ENCODE measurements at regions not wholly inside any gene's neighbourhood (a gene's known extent, or its start where the extent isn't known, plus 50 kb on each side); places are given as distances from the start of the nearest gene placed in this dataset.

DNA sequence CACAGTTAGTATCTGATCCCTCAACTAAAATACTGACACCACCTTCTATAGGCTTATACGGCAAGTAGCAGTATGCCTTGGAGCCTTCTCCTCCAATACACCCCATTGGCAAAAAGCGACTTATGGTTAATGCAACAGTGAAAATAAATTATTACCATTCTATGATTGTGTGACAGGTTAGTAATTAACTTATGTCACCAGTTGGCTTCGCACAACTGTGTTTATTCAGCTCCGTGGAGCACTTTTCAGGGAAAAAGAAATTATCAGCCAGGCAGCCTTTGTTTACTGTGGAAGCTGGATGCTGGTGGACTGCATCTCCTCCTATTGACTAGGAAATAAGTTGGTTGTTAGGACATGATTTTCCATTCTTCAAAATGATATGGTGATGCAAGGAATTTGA is 833.8 kb upstream of the RBFOX1 start:
- no peak overlapping the region for H3K27ac ChIP-seq (ENCODE audit: extremely low read depth, low read depth, low read length)
- H3K4me3 ChIP-seq (ENCODE audit: low read depth, low read length): no peak overlapping the region
- ChIA-PET CTCF (no interaction called here), POLR2A (no interaction called here)
- TF ChIP-seq GLI2 (tag by site-specific recombination; IDR thresholded peaks at IDR 0.05; ENCODE audit: borderline replicate concordance, low read depth): no peak
- TF ChIP-seq, protein P1, sequence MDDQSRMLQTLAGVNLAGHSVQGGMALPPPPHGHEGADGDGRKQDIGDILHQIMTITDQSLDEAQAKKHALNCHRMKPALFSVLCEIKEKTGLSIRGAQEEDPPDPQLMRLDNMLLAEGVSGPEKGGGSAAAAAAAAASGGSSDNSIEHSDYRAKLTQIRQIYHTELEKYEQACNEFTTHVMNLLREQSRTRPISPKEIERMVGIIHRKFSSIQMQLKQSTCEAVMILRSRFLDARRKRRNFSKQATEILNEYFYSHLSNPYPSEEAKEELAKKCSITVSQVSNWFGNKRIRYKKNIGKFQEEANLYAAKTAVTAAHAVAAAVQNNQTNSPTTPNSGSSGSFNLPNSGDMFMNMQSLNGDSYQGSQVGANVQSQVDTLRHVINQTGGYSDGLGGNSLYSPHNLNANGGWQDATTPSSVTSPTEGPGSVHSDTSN (CRISPR knock-in tag; IDR thresholded peaks at IDR 0.05): no peak
- no peak for TF ChIP-seq ZNF221 (tag by site-specific recombination; IDR thresholded peaks at IDR 0.05; ENCODE audit: borderline replicate concordance)
- TF ChIP-seq, protein P2, sequence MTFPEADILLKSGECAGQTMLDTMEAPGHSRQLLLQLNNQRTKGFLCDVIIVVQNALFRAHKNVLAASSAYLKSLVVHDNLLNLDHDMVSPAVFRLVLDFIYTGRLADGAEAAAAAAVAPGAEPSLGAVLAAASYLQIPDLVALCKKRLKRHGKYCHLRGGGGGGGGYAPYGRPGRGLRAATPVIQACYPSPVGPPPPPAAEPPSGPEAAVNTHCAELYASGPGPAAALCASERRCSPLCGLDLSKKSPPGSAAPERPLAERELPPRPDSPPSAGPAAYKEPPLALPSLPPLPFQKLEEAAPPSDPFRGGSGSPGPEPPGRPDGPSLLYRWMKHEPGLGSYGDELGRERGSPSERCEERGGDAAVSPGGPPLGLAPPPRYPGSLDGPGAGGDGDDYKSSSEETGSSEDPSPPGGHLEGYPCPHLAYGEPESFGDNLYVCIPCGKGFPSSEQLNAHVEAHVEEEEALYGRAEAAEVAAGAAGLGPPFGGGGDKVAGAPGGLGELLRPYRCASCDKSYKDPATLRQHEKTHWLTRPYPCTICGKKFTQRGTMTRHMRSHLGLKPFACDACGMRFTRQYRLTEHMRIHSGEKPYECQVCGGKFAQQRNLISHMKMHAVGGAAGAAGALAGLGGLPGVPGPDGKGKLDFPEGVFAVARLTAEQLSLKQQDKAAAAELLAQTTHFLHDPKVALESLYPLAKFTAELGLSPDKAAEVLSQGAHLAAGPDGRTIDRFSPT (tag by site-specific recombination; IDR thresholded peaks at IDR 0.05): no peak
- no peak for TF ChIP-seq ZNF521 (tag by site-specific recombination; IDR thresholded peaks at IDR 0.05)
- TF ChIP-seq, protein P3, sequence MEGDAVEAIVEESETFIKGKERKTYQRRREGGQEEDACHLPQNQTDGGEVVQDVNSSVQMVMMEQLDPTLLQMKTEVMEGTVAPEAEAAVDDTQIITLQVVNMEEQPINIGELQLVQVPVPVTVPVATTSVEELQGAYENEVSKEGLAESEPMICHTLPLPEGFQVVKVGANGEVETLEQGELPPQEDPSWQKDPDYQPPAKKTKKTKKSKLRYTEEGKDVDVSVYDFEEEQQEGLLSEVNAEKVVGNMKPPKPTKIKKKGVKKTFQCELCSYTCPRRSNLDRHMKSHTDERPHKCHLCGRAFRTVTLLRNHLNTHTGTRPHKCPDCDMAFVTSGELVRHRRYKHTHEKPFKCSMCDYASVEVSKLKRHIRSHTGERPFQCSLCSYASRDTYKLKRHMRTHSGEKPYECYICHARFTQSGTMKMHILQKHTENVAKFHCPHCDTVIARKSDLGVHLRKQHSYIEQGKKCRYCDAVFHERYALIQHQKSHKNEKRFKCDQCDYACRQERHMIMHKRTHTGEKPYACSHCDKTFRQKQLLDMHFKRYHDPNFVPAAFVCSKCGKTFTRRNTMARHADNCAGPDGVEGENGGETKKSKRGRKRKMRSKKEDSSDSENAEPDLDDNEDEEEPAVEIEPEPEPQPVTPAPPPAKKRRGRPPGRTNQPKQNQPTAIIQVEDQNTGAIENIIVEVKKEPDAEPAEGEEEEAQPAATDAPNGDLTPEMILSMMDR (tag by site-specific recombination; IDR thresholded peaks at IDR 0.05): no peak
- no peak for TF ChIP-seq ZNF16 (tag by site-specific recombination; IDR thresholded peaks at IDR 0.05; ENCODE audit: low read depth)
- TF ChIP-seq, protein P4, sequence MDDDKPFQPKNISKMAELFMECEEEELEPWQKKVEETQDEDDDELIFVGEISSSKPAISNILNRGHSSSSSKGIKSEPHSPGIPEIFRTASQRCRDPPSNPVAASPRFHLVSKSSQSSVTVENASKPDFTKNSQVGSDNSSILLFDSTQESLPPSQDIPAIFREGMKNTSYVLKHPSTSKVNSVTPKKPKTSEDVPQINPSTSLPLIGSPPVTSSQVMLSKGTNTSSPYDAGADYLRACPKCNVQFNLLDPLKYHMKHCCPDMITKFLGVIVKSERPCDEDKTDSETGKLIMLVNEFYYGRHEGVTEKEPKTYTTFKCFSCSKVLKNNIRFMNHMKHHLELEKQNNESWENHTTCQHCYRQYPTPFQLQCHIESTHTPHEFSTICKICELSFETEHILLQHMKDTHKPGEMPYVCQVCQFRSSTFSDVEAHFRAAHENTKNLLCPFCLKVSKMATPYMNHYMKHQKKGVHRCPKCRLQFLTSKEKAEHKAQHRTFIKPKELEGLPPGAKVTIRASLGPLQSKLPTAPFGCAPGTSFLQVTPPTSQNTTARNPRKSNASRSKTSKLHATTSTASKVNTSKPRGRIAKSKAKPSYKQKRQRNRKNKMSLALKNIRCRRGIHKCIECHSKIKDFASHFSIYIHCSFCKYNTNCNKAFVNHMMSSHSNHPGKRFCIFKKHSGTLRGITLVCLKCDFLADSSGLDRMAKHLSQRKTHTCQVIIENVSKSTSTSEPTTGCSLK (tag by site-specific recombination; IDR thresholded peaks at IDR 0.05): no peak
- H3K4me1 ChIP-seq (ENCODE audit: control insufficient read depth, insufficient read depth, low read length): no peaks in the 10 kb centered on the region
- H3K36me3 ChIP-seq (ENCODE audit: control insufficient read depth in 2 of 2, insufficient read depth in 1 of 2, low read length in 2 of 2): no peaks in the 10 kb centered on the region
- no peaks in the 10 kb centered on the region for H3K9me3 ChIP-seq (ENCODE audit: control insufficient read depth, insufficient read depth, low read depth, low read length)

DNA sequence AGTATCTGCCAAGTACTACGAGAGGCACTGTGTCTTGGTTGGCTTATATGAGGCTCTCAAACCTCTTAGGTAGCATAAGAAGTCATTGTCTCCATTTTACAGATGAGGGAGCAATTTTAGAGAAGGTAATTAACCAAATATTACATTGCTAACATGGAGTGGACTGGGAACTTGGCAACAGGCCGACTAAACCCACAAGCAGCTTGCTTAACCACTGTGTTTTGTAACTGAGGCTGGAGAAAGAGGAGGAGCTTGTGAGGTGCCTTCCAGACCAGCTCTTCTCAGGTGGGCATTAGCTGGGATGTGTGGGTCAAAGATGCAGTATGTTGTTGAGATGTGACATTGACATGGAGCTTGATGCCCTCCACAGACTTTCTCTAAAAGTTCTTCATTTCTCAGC is 835.6 kb upstream of the RBFOX1 start:
- POLR2A ChIA-PET: no interaction called here
- H3K9me3 ChIP-seq (ENCODE audit: control insufficient read depth, insufficient read depth, low read depth, low read length): no peaks in the 10 kb centered on the region
- CTCF ChIA-PET: no interaction called here
- no peaks in the 10 kb centered on the region for H3K36me3 ChIP-seq (ENCODE audit: control insufficient read depth in 2 of 2, insufficient read depth in 1 of 2, low read length in 2 of 2)
- no peak overlapping the region for H3K4me3 ChIP-seq (ENCODE audit: low read depth, low read length)
- H3K27ac ChIP-seq (ENCODE audit: extremely low read depth, low read depth, low read length): no peak overlapping the region
- TF ChIP-seq ZNF785 (tag by site-specific recombination; IDR thresholded peaks at IDR 0.05): no peak
- TF ChIP-seq, protein P5, sequence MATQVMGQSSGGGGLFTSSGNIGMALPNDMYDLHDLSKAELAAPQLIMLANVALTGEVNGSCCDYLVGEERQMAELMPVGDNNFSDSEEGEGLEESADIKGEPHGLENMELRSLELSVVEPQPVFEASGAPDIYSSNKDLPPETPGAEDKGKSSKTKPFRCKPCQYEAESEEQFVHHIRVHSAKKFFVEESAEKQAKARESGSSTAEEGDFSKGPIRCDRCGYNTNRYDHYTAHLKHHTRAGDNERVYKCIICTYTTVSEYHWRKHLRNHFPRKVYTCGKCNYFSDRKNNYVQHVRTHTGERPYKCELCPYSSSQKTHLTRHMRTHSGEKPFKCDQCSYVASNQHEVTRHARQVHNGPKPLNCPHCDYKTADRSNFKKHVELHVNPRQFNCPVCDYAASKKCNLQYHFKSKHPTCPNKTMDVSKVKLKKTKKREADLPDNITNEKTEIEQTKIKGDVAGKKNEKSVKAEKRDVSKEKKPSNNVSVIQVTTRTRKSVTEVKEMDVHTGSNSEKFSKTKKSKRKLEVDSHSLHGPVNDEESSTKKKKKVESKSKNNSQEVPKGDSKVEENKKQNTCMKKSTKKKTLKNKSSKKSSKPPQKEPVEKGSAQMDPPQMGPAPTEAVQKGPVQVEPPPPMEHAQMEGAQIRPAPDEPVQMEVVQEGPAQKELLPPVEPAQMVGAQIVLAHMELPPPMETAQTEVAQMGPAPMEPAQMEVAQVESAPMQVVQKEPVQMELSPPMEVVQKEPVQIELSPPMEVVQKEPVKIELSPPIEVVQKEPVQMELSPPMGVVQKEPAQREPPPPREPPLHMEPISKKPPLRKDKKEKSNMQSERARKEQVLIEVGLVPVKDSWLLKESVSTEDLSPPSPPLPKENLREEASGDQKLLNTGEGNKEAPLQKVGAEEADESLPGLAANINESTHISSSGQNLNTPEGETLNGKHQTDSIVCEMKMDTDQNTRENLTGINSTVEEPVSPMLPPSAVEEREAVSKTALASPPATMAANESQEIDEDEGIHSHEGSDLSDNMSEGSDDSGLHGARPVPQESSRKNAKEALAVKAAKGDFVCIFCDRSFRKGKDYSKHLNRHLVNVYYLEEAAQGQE (tag by site-specific recombination; IDR thresholded peaks at IDR 0.05): no peak
- TF ChIP-seq IKZF3 (tag by site-specific recombination; IDR thresholded peaks at IDR 0.05): no peak
- no peak for TF ChIP-seq ZNF544 (tag by site-specific recombination; IDR thresholded peaks at IDR 0.05)
- TF ChIP-seq ZNF157 (tag by site-specific recombination; IDR thresholded peaks at IDR 0.05): no peak
- TF ChIP-seq ZNF792 (tag by site-specific recombination; IDR thresholded peaks at IDR 0.05): no peak
- TF ChIP-seq, protein P6, sequence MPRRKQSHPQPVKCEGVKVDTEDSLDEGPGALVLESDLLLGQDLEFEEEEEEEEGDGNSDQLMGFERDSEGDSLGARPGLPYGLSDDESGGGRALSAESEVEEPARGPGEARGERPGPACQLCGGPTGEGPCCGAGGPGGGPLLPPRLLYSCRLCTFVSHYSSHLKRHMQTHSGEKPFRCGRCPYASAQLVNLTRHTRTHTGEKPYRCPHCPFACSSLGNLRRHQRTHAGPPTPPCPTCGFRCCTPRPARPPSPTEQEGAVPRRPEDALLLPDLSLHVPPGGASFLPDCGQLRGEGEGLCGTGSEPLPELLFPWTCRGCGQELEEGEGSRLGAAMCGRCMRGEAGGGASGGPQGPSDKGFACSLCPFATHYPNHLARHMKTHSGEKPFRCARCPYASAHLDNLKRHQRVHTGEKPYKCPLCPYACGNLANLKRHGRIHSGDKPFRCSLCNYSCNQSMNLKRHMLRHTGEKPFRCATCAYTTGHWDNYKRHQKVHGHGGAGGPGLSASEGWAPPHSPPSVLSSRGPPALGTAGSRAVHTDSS (tag by site-specific recombination; IDR thresholded peaks at IDR 0.05): no peak
- TF ChIP-seq ZNF202 (tag by site-specific recombination; IDR thresholded peaks at IDR 0.05; ENCODE audit: borderline replicate concordance): no peak
- no peak for TF ChIP-seq ZNF600 (tag by site-specific recombination; IDR thresholded peaks at IDR 0.05)
- no peak for TF ChIP-seq KLF7 (tag by site-specific recombination; IDR thresholded peaks at IDR 0.05; ENCODE audit: borderline replicate concordance)
- TF ChIP-seq ZNF549 (tag by site-specific recombination; IDR thresholded peaks at IDR 0.05): no peak
- H3K4me1 ChIP-seq (ENCODE audit: control insufficient read depth, insufficient read depth, low read length): no peaks in the 10 kb centered on the region

All from HEK293 (cell line).